ENCODE measurements at regions not wholly inside any gene's neighbourhood (a gene's known extent, or its start where the extent isn't known, plus 50 kb on each side); places are given as distances from the start of the nearest gene placed in this dataset.

GRCh38 chr10:113245286-113245685 lies 295.2 kb downstream of the TCF7L2 start:
- in situ Hi-C loops (cut with MboI; ENCODE audit: low pct_unique_long_range_greater_than_20kb, low sequenced_read_pairs, unreplicated experiment), result no loop called here
- no peak for TF ChIP-seq CTCF (IDR thresholded peaks at IDR 0.05; ENCODE audit: extremely low read depth, insufficient read depth, missing control alignments)
- no peak for DNase-seq (ENCODE audit: low spot score)

DNA sequence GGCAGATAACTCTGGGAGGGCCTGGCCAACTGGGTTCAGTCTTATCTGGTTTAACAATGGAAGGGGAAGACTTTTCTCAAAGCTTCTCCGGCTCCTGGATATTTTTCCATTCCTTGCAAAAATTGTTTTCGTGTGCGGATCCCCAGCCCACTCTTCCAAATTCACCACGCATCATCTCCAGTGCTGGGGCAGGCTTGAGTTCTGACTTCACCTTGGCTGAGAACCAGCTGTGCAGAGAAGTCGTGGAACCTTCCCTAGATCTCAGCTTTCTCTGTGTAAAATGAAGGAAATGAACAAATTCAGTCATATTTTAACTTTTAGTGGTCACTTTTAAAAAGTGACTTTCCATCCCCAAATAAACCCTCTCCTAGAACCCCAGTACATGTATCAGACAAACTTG lies 297.0 kb downstream of the TCF7L2 start:
- DNase-seq (ENCODE audit: low spot score), result no peak
- TF ChIP-seq CTCF (IDR thresholded peaks at IDR 0.05; ENCODE audit: extremely low read depth, insufficient read depth, missing control alignments), result no peak
- in situ Hi-C loops (cut with MboI; ENCODE audit: low pct_unique_long_range_greater_than_20kb, low sequenced_read_pairs, unreplicated experiment), result no loop called here

- in situ Hi-C loops (cut with MboI; ENCODE audit: low pct_unique_long_range_greater_than_20kb, low sequenced_read_pairs, unreplicated experiment), result no loop called here
- no peak for DNase-seq (ENCODE audit: low spot score)
- TF ChIP-seq CTCF (IDR thresholded peaks at IDR 0.05; ENCODE audit: extremely low read depth, insufficient read depth, missing control alignments), result no peak
These were observed 299.9 kb upstream of the HABP2 start for GRCh38 chr10:113252650-113253618.

DNA sequence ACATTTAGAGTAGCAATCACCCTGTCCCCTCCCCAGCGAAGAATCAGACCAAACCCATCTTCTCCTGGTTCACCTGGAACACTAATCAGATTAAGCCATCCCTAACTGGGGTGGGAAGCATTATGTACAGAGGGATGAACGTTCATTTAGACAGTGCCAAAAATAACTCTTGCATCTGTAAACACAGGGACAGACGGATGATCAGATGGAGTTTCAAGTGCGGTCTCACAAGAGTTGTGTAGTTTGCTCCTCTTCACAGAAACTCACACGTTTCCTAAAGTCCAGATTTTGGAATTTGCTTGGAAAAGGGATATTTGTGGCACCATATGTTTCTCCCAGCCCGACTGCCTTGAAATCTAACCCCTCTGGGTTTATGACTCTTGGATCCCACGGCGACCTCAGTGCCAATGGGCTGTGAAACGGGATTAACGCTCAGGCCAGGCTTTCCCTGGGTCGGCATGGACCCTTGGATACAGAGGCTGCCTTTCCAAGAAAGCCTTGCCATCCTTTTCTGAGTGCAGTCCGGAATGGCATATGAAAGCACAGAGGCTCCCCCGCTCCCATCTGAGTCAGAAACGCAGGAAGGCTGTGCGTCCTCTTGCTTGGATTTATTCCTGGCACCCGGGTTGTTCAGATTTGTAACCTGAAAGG lies 293.2 kb upstream of the HABP2 start:
- in situ Hi-C loops (cut with MboI; ENCODE audit: low pct_unique_long_range_greater_than_20kb, low sequenced_read_pairs, unreplicated experiment), result no loop called here
- DNase-seq (ENCODE audit: low spot score), result no peak
- no peak for TF ChIP-seq CTCF (IDR thresholded peaks at IDR 0.05; ENCODE audit: extremely low read depth, insufficient read depth, missing control alignments)

DNA sequence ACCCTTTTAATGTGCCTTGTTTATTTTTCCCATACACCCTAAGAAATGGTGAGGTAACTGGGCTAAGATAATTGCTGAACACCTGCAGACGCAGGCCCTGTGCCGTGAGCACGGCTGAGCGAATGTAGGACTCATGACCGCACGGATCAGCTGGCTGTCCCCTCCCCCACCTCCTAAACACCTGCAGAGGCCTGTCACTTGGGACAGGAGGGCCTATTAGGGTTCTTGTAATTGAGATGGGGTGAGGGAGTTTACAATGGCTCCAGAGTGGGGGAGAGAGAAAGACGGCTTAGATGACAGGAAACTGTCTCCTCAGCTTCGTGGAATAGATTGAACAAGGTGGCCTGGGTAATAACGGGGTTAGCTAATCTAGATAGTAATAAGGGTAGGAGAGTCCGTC lies 291.7 kb upstream of the HABP2 start:
- no peak for DNase-seq (ENCODE audit: low spot score)
- in situ Hi-C loops (cut with MboI; ENCODE audit: low pct_unique_long_range_greater_than_20kb, low sequenced_read_pairs, unreplicated experiment), result no loop called here
- TF ChIP-seq CTCF (IDR thresholded peaks at IDR 0.05; ENCODE audit: extremely low read depth, insufficient read depth, missing control alignments), result no peak

DNA sequence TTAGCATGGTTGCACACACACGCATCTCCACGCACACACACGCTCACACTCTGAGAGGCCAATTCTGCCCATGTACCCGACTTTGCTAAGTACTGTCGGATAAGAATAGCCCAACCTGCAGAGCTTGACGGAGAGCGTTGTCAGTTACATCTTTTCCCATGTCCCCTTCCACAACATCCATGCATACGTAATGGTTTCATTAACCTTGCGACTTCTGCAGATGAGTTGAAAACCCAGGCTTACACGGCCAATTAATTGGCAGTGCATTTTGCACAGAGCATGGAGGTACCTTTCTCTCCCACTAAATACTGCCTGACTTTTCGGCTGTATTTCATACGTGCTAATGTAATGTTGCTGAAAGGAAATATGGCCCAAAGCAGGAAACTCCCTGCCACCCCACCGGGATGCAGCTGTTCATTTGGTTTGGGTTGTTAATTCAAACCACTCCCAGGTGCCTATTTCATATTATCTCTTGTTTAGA lies 291.2 kb upstream of the HABP2 start:
- in situ Hi-C loops (cut with MboI; ENCODE audit: low pct_unique_long_range_greater_than_20kb, low sequenced_read_pairs, unreplicated experiment), result no loop called here

More for the DNA sequence above, 291.2 kb upstream of the HABP2 start:
- DNase-seq (ENCODE audit: low spot score), result no peak
- no peak for TF ChIP-seq CTCF (IDR thresholded peaks at IDR 0.05; ENCODE audit: extremely low read depth, insufficient read depth, missing control alignments)
